Activated CD4-positive, alpha-beta T cell treated with anti-CD3 and anti-CD28 coated beads for 4 hours (primary cell): ENCODE measurements at regions not wholly inside any gene's neighbourhood (a gene's known extent, or its start where the extent isn't known, plus 50 kb on each side); places are given as distances from the start of the nearest gene placed in this dataset.
"Not testable (repeated sequence)": the region's sequence is repeated elsewhere in the genome, so short reads cannot be mapped to it uniquely, and the experiment has no call there.

ENCODE experiments used
- DNase-seq, 2 donors: peaks; one replicate each; pipeline ENCODE4 v3.0.0-alpha.2; 2020

DNA sequence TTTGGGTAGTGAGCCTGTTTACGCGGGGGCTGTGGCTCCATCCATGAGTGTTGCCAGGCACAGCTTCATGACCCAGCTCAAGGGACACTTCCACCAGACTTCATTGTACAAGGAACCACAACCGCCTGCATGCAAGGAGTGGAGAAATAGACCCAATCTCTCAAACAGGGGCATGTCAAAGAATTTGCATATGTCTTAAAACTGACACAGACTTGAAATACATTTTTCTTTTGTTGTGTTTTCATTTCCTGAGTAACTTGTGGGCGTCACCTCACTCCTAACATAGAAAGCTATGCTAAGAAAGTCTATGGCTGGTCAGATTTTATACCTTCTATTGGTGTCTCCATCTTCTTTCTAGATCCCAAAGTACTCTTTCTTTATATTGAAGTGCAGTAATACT, 266.2 kb upstream of the RNF32 start:
- no peak for DNase-seq

DNA sequence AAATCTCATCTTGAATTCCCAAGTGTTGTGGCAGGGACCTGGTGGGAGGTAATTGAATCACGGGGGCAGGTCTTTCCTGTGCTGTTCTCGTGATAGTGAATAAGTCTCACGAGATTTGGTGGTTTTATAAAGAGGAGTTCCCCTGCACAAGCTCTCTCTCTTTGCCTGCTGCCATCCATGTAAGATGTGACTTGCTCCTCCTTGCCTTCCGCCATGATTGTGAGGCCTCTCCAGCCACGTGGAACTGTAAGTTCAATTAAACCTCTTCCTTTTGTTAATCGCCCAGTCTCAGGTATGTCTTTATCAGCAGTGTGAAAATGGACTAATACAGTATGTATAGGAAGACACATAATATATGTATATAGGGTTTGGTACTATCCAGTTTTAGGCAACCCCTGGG, 270.6 kb upstream of the RNF32 start:
- not testable (repeated sequence) for DNase-seq

DNA sequence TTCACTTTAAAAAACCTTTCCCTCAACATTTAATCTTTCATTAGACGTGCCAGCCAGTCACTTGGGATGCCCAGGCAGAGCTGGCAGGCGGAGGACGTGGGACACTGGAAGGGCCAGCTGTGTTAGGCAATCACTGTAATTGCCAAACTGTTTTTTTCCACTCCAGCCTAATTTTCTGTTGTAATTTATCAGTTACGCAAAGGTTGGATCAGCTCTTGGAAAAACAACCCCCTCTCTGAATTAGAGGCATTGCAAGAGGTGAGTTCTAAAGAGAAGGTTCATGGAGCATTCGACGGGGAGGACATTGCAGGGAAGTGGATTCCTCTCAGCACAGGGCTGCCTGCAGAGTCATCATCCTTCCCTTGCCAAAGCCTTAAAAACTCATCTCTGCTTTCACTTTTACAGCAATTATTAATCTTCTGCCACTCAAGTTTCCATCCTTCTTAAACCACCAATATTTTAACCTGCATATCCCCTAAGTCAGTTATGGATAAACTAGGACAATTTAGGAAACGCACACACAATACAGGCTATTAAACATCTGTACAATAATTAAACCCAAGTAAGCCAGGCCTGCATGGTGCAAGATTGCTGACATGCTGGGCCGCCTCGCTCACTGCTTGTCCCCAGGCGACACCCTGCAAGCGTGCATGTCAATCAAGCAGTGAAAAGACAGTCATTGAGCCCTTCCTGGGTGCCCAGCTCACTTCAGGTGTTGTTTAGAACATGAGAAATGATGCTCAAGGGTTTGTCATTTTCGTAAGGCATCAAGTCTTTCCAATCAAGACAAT, 272.3 kb upstream of the RNF32 start:
- no peak for DNase-seq

DNA sequence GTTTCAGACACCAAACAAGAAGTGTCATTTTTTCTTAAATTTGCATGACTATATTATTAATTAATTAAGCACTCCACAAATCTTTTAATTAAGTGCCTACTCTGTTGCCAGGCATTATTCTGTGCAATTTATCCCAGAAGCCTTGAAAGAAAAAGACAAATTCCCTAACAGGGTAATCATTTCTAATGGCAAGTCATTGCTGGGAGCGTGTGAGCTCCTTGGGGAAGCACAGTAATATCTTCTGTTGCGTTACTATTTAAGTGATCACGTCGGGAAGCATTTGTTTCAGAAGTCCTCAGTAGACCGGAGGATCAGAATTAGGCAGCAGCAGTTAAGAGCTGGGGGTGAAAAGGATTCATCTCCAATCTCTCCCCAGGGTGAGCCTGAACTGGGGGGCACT, 276.8 kb upstream of the RNF32 start:
- DNase-seq: no peak

DNA sequence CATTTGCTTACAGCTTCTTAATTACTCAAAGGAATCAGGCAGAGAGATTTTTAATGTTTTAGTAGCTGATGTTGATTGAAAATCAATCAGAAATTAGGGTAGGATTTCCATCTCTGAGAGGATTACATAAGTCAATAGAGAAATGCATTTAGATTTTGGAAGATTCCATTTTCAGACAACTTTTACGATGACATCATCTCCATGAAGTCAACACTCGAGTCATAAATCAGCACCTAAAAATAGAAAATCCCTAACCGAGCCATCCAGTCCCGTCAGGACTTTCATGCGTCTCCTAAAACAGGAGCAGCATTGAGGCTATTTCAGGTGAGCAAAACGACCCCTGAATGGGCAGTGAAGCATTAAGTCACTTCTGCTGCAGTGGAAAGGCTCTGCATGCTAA, 279.7 kb upstream of the RNF32 start:
- DNase-seq: no peak

DNA sequence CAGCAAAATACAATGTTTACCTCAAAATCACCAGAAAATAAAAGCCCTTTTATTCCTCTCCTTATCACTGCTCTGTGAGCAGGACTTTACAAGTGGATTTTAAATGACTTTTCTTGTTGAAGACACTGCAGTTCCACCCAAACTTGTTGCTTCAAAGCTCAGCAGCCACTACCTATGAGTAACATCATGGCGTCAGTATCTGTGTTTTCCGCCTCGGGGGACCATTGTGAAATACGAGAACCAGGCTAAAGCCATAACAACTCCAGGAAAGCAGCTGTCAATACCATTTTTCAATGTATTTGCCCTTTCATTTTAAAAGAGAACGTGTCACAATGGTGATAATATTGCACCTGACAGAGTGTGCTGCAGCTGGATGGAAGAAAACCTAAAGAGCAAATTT, 284.0 kb upstream of the RNF32 start:
- DNase-seq: no peak

DNA sequence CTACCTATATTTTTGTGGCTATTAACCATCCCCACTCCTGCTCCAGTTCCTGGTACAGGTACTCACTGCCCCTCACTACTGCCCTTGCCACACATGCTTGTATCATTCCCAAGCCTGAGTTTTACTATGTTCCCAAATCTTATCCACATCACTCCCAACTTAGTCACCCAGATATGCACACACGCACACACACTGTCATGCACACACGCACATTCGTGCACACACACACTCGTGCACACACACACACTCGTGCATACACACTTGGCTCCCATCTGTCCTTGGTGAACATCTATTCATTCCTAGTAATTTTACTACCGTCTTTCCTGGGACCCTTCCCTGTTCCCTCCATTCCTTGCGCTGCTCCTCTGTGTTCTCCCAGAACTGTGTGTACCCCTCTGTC, 287.2 kb upstream of the RNF32 start:
- no peak for DNase-seq

DNA sequence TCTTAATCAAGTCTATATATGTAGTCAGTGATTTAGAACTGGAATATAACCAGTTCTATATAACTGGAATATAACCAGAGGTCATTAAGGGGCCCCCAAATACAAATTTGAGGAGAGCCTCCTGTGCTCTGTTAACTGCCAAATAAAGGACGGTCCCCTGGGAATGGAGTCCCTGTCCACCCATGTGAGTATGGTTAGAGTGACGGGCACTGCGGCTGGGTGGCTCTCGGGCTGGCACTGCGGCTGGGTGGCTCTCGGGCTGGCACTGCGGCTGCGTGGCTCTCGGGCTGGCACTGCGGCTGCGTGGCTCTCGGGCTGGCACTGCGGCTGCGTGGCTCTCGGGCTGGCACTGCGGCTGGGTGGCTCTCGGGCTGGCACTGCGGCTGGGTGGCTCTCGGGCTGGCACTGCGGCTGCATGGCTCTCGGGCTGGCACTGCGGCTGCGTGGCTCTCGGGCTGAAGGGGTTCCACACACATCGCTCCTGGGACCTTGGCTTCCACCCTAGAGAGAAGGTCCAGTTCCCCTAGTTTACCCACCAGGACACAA, 292.8 kb upstream of the RNF32 start:
- not testable (repeated sequence) for DNase-seq

DNA sequence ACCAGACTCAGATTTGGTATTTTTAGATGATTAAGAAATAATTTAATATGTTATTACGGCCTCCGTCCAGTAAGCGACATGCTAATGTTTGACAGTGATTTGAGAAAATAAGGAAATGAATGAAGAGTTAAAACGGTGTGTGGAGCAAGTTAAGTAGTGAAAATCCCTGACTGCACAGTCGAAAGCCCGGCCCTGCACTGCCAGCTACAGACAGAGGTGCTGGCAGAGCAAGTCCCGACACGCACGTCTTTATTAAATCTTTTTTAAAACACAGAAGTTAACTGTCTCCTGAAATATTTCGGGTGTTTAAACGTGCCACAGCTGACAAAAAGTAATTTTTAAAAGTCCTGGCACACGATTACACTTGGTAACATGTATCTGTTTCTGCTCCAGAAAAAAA, 293.4 kb upstream of the RNF32 start:
- DNase-seq: no peak

DNA sequence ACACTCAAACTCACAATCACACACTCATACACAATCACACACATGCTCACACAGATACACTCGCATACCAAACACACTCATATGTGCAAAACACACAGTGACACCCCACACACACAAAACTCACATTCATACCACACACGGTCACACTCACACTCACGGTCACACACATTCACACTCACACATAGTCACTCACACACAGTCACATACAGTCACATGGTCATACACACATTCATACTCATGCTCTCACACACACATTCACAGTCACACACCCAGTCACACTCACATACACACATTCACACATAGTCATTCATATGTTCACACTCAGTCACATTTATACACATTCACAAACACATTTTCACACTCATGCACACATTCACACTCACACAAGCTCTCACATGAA, 296.0 kb upstream of the RNF32 start:
- no peak for DNase-seq

DNA sequence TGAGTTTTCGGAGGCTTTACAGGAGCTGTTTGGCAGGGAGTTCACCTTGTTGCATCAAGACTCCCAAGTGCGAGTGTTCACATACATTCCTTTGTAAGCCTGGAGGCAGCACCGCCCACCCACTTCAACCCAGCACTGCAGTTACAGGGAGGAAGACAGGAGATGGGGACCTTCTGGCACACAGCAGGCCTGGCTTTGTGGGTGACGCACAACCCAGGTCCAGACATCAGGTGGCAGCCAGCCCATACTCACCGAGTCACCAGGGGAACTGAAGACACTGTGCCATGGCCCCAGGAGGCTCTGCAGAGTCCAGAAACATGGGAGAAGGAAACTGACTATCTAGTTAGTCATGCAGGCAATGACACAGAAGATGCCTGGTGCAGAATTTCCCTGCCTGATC, 305.9 kb upstream of the RNF32 start:
- no peak for DNase-seq

DNA sequence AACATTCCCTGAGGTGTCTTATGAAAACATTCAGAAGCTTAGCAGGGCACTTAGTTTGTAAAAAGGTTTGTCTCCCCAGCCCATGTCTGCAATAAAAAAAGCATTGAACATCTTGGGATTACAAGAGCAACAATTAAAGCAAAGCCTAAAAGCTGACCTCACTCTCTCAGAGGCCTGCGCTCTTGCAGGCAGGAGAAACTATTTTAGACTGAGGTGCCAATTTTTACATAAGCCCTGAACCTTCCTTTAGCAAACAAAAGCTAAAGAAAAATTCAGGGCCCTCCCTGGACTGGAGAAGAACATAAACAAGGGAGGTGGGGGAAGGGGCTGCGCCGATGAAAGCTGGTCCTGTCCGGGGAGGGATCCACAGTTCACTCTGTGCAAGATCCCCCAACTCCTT, 312.7 kb upstream of the RNF32 start:
- DNase-seq: no peak

DNA sequence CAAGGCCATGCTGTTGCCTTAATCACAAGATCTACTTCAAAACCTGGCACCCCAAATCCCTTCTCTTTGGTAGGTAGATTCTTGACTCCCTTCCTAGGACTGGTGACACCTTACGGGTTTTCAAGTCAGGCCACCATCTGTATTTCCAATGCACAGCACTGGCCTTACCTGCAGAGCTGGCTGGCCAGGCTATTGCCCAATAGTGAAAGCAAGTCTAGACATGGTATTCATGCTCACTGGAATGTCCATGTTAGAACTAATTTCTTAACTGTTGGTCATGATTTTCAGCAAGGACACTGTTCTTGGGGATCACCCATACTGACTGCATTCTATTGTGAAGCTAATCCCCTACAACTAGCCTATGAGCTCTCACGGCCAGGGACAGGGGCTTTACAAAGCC, 313.1 kb upstream of the RNF32 start:
- DNase-seq: no peak

DNA sequence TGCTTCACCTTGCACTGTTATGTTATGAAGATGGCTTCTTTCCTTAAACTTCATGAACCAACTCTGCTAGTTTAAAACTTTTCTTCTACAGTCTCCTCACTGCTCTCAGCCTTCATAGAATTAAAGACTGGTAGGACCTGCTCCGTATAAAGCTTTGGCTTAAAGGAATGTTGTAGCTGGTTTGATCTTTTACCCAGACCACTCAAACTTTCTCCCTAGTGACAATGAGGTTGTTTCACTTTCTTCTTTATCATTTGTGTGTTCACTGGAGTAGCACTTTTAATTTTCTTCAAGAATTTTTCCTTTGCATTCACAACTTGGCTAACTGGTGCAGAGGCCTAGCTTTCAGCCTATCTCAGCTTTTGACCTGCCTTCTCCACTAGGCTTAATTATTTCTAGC, 316.4 kb upstream of the RNF32 start:
- no peak for DNase-seq

DNA sequence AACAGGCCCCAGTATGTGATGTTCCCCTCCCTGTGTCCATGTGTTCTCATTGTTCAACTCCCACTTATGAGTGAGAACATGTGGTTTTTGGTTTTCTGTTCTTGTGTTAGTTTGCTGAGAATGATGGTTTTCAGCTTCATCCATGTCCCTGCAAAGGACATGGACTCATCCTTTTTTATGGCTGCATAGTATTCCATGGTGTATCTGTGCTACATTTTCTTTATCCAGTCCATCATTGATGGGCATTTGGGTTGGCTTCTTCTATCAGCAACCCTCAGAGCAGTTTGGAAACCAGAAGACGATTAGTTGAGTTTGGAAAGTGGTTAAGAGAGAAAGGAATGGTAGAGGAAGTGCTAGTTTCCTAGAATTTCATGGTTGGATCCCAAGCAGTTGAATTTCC, 319.1 kb upstream of the RNF32 start:
- DNase-seq: not testable (repeated sequence)

DNA sequence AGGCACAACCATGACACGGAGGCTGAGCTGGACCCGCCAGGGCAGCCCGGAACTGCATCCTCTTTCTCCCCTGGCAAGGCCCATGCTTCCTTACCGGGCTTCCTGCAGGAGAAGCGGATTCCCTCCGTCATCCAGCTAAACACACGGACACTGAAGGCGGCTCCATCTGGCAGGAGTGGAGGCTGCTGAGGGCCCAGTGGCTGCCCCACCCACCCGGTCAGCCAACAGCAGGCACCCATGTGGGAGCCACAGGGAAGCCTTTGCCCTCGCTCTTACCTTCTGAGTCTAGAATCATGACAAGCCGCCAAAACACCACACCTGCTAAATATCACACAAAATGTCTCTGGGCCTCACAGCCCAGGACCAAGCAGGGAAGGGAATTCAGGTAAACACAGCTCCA, 321.6 kb upstream of the RNF32 start:
- no peak for DNase-seq

DNA sequence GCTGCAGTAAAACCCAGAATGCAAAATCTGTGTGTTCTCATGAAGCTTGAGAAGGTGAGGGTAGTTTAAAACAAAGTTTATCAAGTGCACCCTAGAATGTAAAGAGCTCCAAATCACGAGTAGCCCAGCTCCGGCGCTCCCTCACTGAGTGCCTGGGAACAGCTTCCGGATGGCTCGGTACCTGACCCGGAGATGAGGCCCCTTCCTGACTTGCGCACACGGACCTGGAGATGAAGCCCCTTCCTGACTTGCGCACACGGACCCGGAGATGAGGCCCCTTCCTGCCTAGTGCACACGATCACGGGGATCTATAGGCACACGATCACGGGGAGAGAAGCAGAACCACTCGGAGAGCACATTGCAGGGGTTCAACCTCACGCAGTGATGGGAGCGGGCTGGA, 322.1 kb upstream of the RNF32 start:
- no peak for DNase-seq

DNA sequence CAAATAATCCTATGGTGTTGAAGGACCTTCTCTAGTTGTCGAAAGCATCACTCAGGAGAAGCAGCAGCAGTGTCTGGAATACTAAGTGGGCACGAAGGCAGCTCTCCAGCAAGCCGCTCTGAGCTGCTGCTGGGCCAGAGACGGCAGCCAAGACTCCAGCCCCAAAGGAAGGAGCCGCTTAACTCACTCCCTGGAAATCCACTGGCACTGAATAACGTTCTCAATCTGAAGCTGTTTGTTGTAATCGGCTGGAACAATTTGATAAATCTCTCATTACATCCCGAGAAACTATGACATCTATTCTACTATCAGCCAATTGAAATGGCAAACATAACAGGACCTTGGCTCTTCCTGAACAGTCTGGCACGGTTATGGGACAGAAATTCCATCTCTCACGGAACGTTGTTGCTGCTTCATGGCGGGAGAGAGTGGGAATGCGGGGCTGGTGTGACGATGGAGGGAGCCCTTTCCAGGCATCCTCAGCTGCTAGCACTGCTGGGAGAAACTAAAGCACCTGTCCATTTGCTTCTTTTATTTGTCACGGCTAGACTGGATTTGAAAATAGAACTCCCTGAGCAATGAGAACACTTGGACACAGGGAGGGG, 331.5 kb upstream of the RNF32 start:
- DNase-seq: no peak

DNA sequence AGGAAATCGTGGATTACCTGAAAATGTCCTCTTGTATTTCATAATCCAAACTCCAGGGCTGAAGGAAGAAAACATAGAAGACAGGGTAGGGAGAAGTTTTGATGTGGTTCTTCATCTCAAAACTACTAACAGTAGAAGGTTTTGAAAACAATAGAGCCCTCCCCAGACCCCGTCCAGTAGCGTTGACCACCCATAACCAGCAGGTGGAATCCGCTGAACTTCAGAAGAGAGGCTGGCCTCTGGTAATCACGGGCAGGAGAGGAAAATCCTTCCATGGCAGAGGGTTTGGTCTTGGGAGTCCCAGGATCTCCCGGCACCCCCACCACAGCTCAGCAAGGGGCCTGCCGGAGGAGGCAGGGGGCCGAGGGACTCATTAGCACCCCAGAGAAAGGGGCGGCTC, 333.4 kb upstream of the RNF32 start:
- no peak for DNase-seq

DNA sequence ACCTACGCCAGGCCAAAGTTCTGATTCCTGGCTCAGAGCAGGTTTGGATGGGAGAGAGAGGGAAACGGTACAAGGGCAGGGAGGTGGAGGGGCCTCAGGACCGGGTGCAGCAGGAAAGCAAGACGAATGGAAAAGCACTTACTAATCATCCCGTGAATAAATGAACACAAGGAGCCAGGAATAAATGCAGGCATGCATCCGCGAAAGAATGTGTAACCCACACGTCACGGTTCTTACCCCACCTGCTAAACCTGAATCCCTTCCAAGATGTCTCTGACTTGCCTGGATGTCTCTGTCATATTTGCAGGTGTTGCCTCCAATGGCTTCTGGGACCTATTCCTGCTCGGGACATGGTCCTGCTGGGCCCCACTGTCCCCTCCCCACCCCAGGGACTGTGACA, 335.2 kb upstream of the RNF32 start:
- no peak for DNase-seq

DNA sequence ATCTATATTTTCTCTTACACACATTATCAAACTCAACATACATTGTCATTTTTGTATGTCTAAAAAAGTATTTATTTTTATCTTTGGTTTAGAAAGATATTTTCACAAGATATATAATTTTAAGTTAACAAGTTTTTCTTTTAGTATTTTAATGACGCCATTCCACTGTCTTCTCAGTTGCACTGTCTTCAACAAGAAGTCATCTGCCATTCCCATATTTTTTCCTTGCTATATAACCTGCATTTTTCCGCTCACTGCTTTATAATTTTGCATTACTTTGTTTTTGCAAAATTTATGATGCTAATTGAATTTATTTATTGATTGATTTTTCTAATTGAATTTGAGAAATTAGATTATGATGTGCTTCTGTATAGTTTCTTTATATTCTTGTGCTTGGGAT, 357.8 kb upstream of the RNF32 start:
- DNase-seq: no peak

DNA sequence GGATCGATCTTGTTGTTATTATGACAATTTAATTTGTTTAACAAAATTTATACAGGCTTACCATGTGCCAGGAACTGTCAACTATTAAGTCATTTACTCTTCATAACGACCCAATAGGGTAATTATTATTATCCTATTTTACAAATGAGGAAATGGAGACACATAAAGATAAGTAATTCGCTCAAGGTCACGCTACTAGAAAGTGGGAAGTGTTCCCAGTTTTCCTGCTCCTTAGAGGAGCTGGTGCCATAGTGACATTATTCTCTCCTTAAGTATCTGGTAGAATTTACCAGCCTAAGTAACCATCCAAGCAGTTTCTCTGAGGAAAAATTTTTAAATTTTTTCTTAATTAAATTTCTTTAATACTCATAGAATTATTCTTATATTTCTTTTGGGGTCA, 360.9 kb upstream of the RNF32 start:
- DNase-seq: no peak

DNA sequence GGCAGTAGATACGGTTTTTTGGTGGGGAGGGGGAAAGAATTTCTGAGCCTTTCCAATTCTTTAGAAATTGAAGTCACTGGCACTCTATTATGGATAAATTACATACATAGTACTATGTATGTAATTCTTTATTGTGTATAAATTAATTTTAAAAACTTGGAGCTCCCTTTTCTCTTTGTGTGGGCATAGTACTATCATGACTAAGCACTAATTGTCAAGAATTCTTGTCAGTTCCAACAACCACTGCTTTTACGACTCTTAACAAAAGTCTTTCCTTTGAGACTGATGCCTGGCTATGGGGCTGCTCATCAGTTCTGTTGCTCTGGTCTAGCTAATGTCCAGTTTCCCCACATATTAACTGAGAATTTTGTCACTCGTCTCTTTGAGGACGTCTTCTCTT, 365.3 kb upstream of the RNF32 start:
- no peak for DNase-seq

DNA sequence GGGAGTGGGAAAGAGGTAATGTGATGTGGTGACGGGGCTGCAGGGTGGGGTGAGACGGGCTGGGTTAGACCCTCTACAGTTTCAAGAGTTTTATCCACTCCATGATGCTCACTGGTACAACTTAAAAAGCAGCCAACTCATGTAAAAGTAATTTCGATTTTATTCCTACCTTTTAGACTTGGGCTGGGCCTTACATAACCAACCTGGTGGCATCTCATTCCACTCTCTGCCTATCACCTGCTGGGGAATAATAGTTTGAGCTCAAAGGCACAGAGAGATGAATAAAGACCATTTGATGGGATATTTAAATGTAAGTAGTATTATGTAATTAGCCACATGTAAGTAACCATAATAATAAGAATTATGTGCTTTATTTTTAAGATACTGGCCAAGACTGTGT, 366.0 kb upstream of the RNF32 start:
- no peak for DNase-seq

DNA sequence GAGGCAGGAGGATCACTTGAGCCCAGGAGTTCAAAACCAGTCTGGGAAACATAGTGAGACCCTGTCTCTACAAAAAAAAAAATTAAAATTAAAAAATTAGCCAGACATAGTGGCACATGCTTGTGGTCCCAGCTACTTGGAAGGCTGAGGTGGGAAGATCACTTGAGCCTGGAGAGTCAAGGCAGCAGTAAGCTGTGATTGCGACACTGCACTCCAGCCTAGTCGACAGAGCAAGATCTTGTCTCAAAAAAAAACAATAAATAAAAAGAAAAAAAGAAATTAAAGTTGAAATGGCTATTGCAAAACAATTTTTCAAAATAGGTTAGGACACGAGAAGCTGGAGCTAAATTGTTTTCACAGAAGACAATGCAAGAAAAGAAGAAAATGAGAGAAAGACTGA, 379.0 kb upstream of the RNF32 start:
- DNase-seq: no peak
